ENCODE measurements at regions not wholly inside any gene's neighbourhood (a gene's known extent, or its start where the extent isn't known, plus 50 kb on each side); places are given as distances from the start of the nearest gene placed in this dataset.
"Not testable (repeated sequence)": the region's sequence is repeated elsewhere in the genome, so short reads cannot be mapped to it uniquely, and the experiment has no call there.

GRCh38 chr2:207437524-207438143, 92.1 kb upstream of the CREB1 start:
- Mint-ChIP-seq H3K27me3 (no peaks in the 10 kb centered on the region), H3K4me3 (ENCODE audit: low read depth) (no peak overlapping the region)
- no peak for TF ChIP-seq CTCF (IDR thresholded peaks at IDR 0.05; ENCODE audit: unreplicated experiment)

GRCh38 chr2:207438414-207439126, 91.2 kb upstream of the CREB1 start:
- H3K4me1 Mint-ChIP-seq (ENCODE audit: low read depth): no peaks in the 10 kb centered on the region

More at GRCh38 chr2:207437524-207438143, 92.1 kb upstream of the CREB1 start:
- H3K4me1 Mint-ChIP-seq (ENCODE audit: low read depth): no peaks in the 10 kb centered on the region
- H3K36me3 Mint-ChIP-seq (ENCODE audit: insufficient read depth): no peaks in the 10 kb centered on the region
- no peaks in the 10 kb centered on the region for H3K9me3 Mint-ChIP-seq (ENCODE audit: low read depth)
- no peak overlapping the region for H3K27ac Mint-ChIP-seq
- DNase-seq (ENCODE audit: low spot score, unreplicated experiment): no peak

GRCh38 chr2:207439881-207440280, 89.9 kb upstream of the CREB1 start:
- not testable (repeated sequence) for H3K9me3 Mint-ChIP-seq (ENCODE audit: low read depth); H3K36me3 Mint-ChIP-seq (ENCODE audit: insufficient read depth); H3K27me3 Mint-ChIP-seq; H3K4me1 Mint-ChIP-seq (ENCODE audit: low read depth); DNase-seq (ENCODE audit: low spot score, unreplicated experiment); H3K4me3 Mint-ChIP-seq (ENCODE audit: low read depth); H3K27ac Mint-ChIP-seq

More at GRCh38 chr2:207438414-207439126, 91.2 kb upstream of the CREB1 start:
- DNase-seq (ENCODE audit: low spot score, unreplicated experiment): no peak
- Mint-ChIP-seq H3K9me3 (ENCODE audit: low read depth) (no peaks in the 10 kb centered on the region), H3K4me3 (ENCODE audit: low read depth) (no peak overlapping the region), H3K27me3 (no peaks in the 10 kb centered on the region), H3K36me3 (ENCODE audit: insufficient read depth) (no peaks in the 10 kb centered on the region), H3K27ac (no peak overlapping the region)
- TF ChIP-seq CTCF (IDR thresholded peaks at IDR 0.05; ENCODE audit: unreplicated experiment): no peak

GRCh38 chr2:207444756-207445155, 85.0 kb upstream of the CREB1 start:
- Mint-ChIP-seq H3K36me3 (ENCODE audit: insufficient read depth) (no peaks in the 10 kb centered on the region), H3K27ac (no peak overlapping the region), H3K4me1 (ENCODE audit: low read depth) (no peaks in the 10 kb centered on the region), H3K9me3 (ENCODE audit: low read depth) (no peaks in the 10 kb centered on the region), H3K4me3 (ENCODE audit: low read depth) (no peak overlapping the region), H3K27me3 (no peaks in the 10 kb centered on the region)
- no peak for DNase-seq (ENCODE audit: low spot score, unreplicated experiment)
- TF ChIP-seq CTCF (IDR thresholded peaks at IDR 0.05; ENCODE audit: unreplicated experiment): no peak

GRCh38 chr2:207446653-207447052, 83.1 kb upstream of the CREB1 start:
- H3K27ac Mint-ChIP-seq: no peak overlapping the region
- H3K36me3 Mint-ChIP-seq (ENCODE audit: insufficient read depth): no peaks in the 10 kb centered on the region
- TF ChIP-seq CTCF (IDR thresholded peaks at IDR 0.05; ENCODE audit: unreplicated experiment): no peak
- H3K9me3 Mint-ChIP-seq (ENCODE audit: low read depth): no peaks in the 10 kb centered on the region
- H3K4me1 Mint-ChIP-seq (ENCODE audit: low read depth): no peaks in the 10 kb centered on the region
- H3K4me3 Mint-ChIP-seq (ENCODE audit: low read depth): no peak overlapping the region
- no peaks in the 10 kb centered on the region for H3K27me3 Mint-ChIP-seq
- no peak for DNase-seq (ENCODE audit: low spot score, unreplicated experiment)

- Mint-ChIP-seq H3K27ac (no peak overlapping the region), H3K36me3 (ENCODE audit: insufficient read depth) (no peaks in the 10 kb centered on the region), H3K4me1 (ENCODE audit: low read depth) (no peaks in the 10 kb centered on the region), H3K9me3 (ENCODE audit: low read depth) (no peaks in the 10 kb centered on the region), H3K4me3 (ENCODE audit: low read depth) (no peak overlapping the region), H3K27me3 (no peaks in the 10 kb centered on the region)
- no peak for TF ChIP-seq CTCF (IDR thresholded peaks at IDR 0.05; ENCODE audit: unreplicated experiment)
- DNase-seq (ENCODE audit: low spot score, unreplicated experiment): no peak
These were observed 81.8 kb upstream of the CREB1 start for GRCh38 chr2:207448006-207448405.
